HCT116 (cell line): ENCODE measurements at regions not wholly inside any gene's neighbourhood (a gene's known extent, or its start where the extent isn't known, plus 50 kb on each side); places are given as distances from the start of the nearest gene placed in this dataset.

Experiments
- ATAC-seq: fragments of 200-7000 bp; cut with Tn5 transposase; 2 replicates; pipeline ENCODE4 v1.9.1; 2020; ENCODE audit warnings: mild to moderate bottlenecking, moderate library complexity
- BruUV-seq: library from RNA; stranded (reverse); fragments of 400-500 nt; replicated peaks from 2 replicates; lab custom pipeline; 2021; lab: Mats Ljungman, UMichigan
- CTCF ChIA-PET: fragments of 300-600 bp; sonication (Branson Sonifier 250); formaldehyde crosslinking; loops from one replicate; lab custom pipeline; 2021; ENCODE audit warnings: antibody characterized with exemption; lab: Charles Lee
- POLR2A ChIA-PET: fragments of 300-600, 350-600 bp; sonication (Branson Sonifier 250); formaldehyde crosslinking; loops from one replicate; lab custom pipeline; 2021; ENCODE audit warnings: antibody characterized with exemption; lab: Charles Lee
- RAD21 ChIA-PET, 2 experiments: fragments of 300-600 bp; sonication (Branson Sonifier 250); formaldehyde crosslinking; loops; one replicate each; lab custom pipeline; 2023; ENCODE audit warnings: low total read pairs in 2 of 2; ENCODE audit not compliant: uncharacterized antibody in 2 of 2, unreplicated experiment in 2 of 2, low non-redundant PET in 1 of 2; lab: Charles Lee
- DNase-seq: peaks from one replicate; pipeline ENCODE4 v3.0.0-alpha.2; 2010; ENCODE audit warnings: low read depth, low spot score
- H2AFZ ChIP-seq: fragments of 200-600 bp; shearing (Covaris generic), sonication (generic); 2 replicates; pipeline ENCODE4 v1.6.1; 2017; ENCODE audit warnings: low read depth, mixed run types, mixed read lengths, antibody characterized with exemption, low read length; ENCODE audit not compliant: poor library complexity, severe bottlenecking
- H3K27ac ChIP-seq: 2 replicates; pipeline ENCODE4 v1.5.1; 2012; ENCODE audit warnings: low read depth, low read length
- H3K27me3 ChIP-seq: fragments of 200-600 bp; sonication (generic); 2 replicates; pipeline ENCODE4 v1.6.1; 2016; ENCODE audit warnings: mixed run types, low read length, mixed read lengths; ENCODE audit not compliant: insufficient read depth
- H3K36me3 ChIP-seq, 2 experiments: fragments of 200-500 bp in 1 of 2; fragments of 200-600 bp in 1 of 2; sonication (Bioruptor generic) in 1 of 2; sonication (generic) in 1 of 2; 2 replicates each; pipeline versions ENCODE4 v1.5.1 to v1.6.1; 2014 to 2016; ENCODE audit warnings: low read length in 2 of 2, inconsistent platforms in 1 of 2, mixed read lengths in 1 of 2, mixed run types in 1 of 2; ENCODE audit not compliant: insufficient read depth in 2 of 2, control insufficient read depth in 1 of 2
- H3K4me1 ChIP-seq, 2 experiments: fragments of 200-600 bp in 1 of 2; sonication (generic) in 1 of 2; 2 replicates each; pipeline versions ENCODE4 v1.5.1 to v1.6.1; 2012 to 2017; ENCODE audit warnings: low read length in 2 of 2, inconsistent platforms in 1 of 2, mild to moderate bottlenecking in 1 of 2, mixed read lengths in 1 of 2, mixed run types in 1 of 2, moderate library complexity in 1 of 2; ENCODE audit not compliant: insufficient read depth in 2 of 2, control insufficient read depth in 1 of 2
- H3K4me2 ChIP-seq: fragments of 200-600 bp; sonication (generic); 2 replicates; pipeline ENCODE4 v1.6.1; 2017; ENCODE audit warnings: mixed run types, low read length, mixed read lengths
- H3K4me3 ChIP-seq, 2 experiments: fragments of 200-600 bp in 1 of 2; sonication (generic) in 1 of 2; replicated peaks in 1 of 2; 2 replicates each; pipeline ENCODE4 v1.5.1; 2011 to 2016; ENCODE audit warnings: low read length in 2 of 2, control low read depth in 1 of 2, low read depth in 1 of 2, mild to moderate bottlenecking in 1 of 2, mixed read lengths in 1 of 2, mixed run types in 1 of 2
- H3K79me2 ChIP-seq: fragments of 200-600 bp; sonication (generic); 2 replicates; pipeline ENCODE4 v1.6.1; 2017; ENCODE audit warnings: mild to moderate bottlenecking, mixed run types, low read length, moderate library complexity, mixed read lengths; ENCODE audit not compliant: insufficient read depth
- H3K9ac ChIP-seq: fragments of 200-600 bp; sonication (generic); 2 replicates; pipeline ENCODE4 v1.6.1; 2016; ENCODE audit warnings: low read length, mixed read lengths
- H3K9me2 ChIP-seq: fragments of 200-600 bp; sonication (generic), shearing (Covaris generic); 2 replicates; pipeline ENCODE4 v1.6.1; 2017; ENCODE audit warnings: mixed run types, mild to moderate bottlenecking, moderate library complexity; ENCODE audit not compliant: insufficient read depth
- H3K9me3 ChIP-seq, 2 experiments: fragments of 200-500 bp in 1 of 2; fragments of 200-600 bp in 1 of 2; sonication (Bioruptor generic) in 1 of 2; sonication (generic) in 1 of 2; 2 replicates each; pipeline ENCODE4 v1.6.1; 2014 to 2017; ENCODE audit warnings: low read length in 2 of 2, mixed read lengths in 2 of 2, inconsistent platforms in 1 of 2, low read depth in 1 of 2, mild to moderate bottlenecking in 1 of 2, mixed run types in 1 of 2, moderate library complexity in 1 of 2; ENCODE audit not compliant: control insufficient read depth in 1 of 2, insufficient read depth in 1 of 2
- H4K20me1 ChIP-seq: fragments of 200-600 bp; sonication (generic), shearing (Covaris generic); 2 replicates; pipeline ENCODE4 v1.6.1; 2017; ENCODE audit warnings: mixed run types, mild to moderate bottlenecking, moderate library complexity; ENCODE audit not compliant: insufficient read depth
- CBX3 ChIP-seq: IDR thresholded peaks from 2 replicates; pipeline ENCODE4 v1.6.1; 2012; ENCODE audit warnings: low read depth
- EGR1 ChIP-seq: IDR thresholded peaks from 2 replicates; pipeline ENCODE4 v1.6.1; 2012; ENCODE audit warnings: low read depth
- EZH2 ChIP-seq: fragments of 200-600 bp; sonication (generic); IDR thresholded peaks from 2 replicates; pipeline ENCODE4 v1.6.1; 2017; ENCODE audit warnings: antibody characterized with exemption, mixed run types
- EZH2phosphoT487 ChIP-seq: fragments of 200-600 bp; IDR thresholded peaks from 2 replicates; pipeline ENCODE4 v1.6.1; 2018; ENCODE audit warnings: antibody characterized with exemption, borderline replicate concordance
- FOSL1 ChIP-seq: IDR thresholded peaks from 2 replicates; pipeline ENCODE4 v1.6.1; 2012; ENCODE audit warnings: low read depth
- JUND ChIP-seq: IDR thresholded peaks from 2 replicates; pipeline ENCODE4 v1.6.1; 2012
- YY1 ChIP-seq: IDR thresholded peaks from 2 replicates; pipeline ENCODE4 v1.6.1; 2011; ENCODE audit warnings: low read length, low read depth, moderate library complexity, mild to moderate bottlenecking; ENCODE audit not compliant: insufficient replicate concordance; ENCODE audit errors: extremely low read depth
- ZBTB33 ChIP-seq: IDR thresholded peaks from 2 replicates; pipeline ENCODE4 v1.6.1; 2011; ENCODE audit warnings: mild to moderate bottlenecking, low read length, moderate library complexity; ENCODE audit not compliant: insufficient replicate concordance; ENCODE audit errors: extremely low read depth
- ZNF274 ChIP-seq: fragments of 200-500 bp; sonication (Bioruptor generic); IDR thresholded peaks from 2 replicates; pipeline ENCODE4 v1.6.1; 2014; ENCODE audit warnings: mild to moderate bottlenecking, low read depth, low read length, inconsistent platforms
- intact Hi-C: fragments of 100-400 bp; cut with micrococcal nuclease; formaldehyde crosslinking; loops from 2 replicates; pipeline ENCODE4 v1.10.0; 2022
- TF ChIP-seq, protein P1 (sequence below), 3 experiments: fragments of 200-600 bp in 1 of 3; sonication (generic) in 1 of 3; IDR thresholded peaks in 2 of 3; conservative IDR thresholded peaks in 1 of 3; 2 replicates each; pipeline ENCODE4 v1.5.1; 2012 to 2017; ENCODE audit warnings: low read depth in 2 of 3, low read length in 2 of 3, antibody characterized with exemption in 1 of 3, borderline replicate concordance in 1 of 3, control low read depth in 1 of 3, mild to moderate bottlenecking in 1 of 3, mixed read lengths in 1 of 3, mixed run types in 1 of 3, moderate library complexity in 1 of 3; ENCODE audit not compliant: insufficient read depth in 1 of 3

DNA sequence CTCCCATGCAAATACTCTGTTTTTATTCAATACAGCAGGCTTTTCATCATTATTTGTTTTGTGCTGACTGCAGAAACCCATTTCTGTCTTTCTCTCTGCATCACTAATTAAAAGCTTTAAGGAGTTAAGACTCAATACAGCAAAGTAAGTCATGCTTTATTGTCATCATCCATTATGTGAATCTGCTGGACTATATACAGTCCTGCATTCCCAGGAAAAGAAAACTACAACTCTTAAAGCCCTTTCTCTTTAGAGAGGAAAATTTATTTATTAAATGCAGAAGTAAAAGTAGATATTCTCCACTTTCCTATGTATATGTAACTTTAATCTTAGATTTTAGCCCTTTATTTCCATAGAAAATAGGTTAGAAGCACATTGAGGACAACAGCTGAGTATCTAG is 706.6 kb upstream of the RGMB start:
- DNase-seq: no peak
- ATAC-seq: no peak
- Histone ChIP-seq H2AFZ (no peak overlapping the region), H3K9me3 (no peaks in the 10 kb centered on the region), H4K20me1 (no peaks in the 10 kb centered on the region), H3K27me3 (no peaks in the 10 kb centered on the region), H3K9me2 (no peaks in the 10 kb centered on the region), H3K4me2 (no peak overlapping the region), H3K36me3 (no peaks in the 10 kb centered on the region), H3K4me1 (no peaks in the 10 kb centered on the region), H3K9ac (no peak overlapping the region), H3K4me3 (no peak overlapping the region), H3K27ac (no peak overlapping the region), H3K79me2 (no peaks in the 10 kb centered on the region)
- ChIA-PET CTCF (no interaction called here), RAD21 (no interaction called here), POLR2A (no interaction called here)
- TF ChIP-seq EZH2 (no peak), EZH2phosphoT487 (no peak), ZNF274 (no peak), YY1 (no peak), CBX3 (no peak), EGR1 (no peak), JUND (no peak), ZBTB33 (no peak), FOSL1 (no peak)
- TF ChIP-seq, protein P1, sequence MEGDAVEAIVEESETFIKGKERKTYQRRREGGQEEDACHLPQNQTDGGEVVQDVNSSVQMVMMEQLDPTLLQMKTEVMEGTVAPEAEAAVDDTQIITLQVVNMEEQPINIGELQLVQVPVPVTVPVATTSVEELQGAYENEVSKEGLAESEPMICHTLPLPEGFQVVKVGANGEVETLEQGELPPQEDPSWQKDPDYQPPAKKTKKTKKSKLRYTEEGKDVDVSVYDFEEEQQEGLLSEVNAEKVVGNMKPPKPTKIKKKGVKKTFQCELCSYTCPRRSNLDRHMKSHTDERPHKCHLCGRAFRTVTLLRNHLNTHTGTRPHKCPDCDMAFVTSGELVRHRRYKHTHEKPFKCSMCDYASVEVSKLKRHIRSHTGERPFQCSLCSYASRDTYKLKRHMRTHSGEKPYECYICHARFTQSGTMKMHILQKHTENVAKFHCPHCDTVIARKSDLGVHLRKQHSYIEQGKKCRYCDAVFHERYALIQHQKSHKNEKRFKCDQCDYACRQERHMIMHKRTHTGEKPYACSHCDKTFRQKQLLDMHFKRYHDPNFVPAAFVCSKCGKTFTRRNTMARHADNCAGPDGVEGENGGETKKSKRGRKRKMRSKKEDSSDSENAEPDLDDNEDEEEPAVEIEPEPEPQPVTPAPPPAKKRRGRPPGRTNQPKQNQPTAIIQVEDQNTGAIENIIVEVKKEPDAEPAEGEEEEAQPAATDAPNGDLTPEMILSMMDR (IDR thresholded peaks at IDR 0.05 in 2 of 3, conservative IDR thresholded peaks at IDR 0.05 in 1 of 3; ENCODE audit: borderline replicate concordance in 1 of 3, insufficient read depth in 1 of 3, low read depth in 2 of 3, low read length in 2 of 3): no peak
- intact Hi-C loops: no loop called here
- no TSS peak for BruUV-seq
